Suppressor macrophage treated with lipopolysaccharide for 4 hours (primary cell): ENCODE measurements at regions not wholly inside any gene's neighbourhood (a gene's known extent, or its start where the extent isn't known, plus 50 kb on each side); places are given as distances from the start of the nearest gene placed in this dataset.

Experiments
- DNase-seq: peaks from one replicate; pipeline ENCODE4 v3.0.0-alpha.2; 2020

DNA sequence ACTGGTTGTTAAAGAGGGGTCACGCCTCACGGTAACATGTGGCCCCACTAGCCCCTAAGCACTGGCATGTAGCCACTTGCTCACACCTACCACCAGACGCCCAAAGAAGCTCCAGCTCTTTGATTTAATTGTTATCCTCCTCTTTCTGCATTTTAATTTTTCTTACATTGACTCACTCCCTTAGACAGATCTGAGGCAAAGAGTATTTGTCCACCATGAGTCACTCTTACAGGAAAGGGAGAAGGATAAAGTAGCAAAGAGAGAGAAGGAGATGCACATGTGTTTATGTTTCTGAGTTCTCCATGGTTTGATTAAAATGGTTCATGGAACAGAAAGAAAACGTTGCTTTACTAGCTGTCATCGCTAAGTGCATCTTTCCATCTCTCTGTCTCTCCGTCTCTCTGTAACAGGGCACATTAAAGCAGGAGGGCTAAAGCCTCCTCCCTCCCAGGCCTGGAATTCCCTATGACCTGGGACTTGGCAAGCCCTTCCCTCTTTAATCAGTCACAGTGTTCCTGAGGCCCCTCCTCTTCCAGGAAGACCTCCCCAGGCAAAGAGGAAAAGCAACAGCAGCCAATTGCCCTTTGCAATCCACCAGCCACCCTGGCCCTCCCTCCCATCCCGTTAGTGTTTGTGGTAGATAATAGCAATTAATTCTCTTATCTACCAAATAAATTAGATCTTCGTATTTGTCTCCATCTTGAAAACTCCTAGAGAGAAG, 112.8 kb upstream of the TSHZ2 start:
- DNase-seq: no peak

DNA sequence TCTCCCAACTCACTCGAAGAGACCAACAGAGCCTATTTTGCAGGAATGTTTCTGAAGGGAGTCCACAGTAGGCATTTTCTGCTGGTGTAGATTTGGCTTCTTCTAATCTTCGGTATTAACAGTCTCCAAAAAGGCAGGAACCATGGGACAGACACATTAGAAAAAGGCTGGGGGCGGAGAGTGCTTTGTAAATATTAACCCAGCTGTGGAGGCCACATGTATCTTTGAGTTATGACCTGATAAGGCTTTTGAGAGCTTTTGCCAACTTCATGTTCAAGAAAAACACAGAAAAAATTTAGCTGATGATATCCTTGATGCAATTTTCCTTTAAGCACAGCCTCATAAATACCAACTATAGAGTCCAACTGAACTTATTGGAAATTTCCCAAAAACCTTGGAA, 119.4 kb upstream of the TSHZ2 start:
- no peak for DNase-seq

DNA sequence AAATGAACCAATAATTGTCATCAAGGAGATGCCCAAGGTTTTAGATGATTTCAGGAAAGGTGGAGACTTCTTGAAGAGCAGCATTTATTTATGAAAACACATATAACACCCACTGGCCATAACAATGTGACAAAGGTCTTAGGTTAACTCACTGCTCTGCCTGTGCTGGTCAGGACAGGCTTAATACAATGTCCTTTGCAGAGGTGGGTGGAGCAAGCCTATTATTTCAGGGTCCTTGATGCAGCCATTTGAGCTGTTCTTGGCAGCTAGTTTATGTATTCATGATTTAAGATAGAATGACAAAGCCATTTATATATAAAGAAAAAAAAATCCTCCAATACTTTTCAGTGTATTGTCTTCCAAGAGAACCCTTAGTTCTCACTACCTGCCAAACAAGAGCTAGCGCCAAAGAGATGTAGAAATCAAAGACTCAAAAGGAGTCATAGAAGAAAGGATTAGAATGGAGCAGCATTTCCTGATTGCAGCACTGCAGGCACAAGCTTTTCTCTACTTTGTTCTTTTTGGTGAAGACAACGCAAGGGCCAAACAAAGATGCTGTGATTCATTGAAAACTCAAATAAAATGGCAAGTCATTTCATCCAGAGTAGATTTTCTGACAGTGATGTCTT, 124.3 kb upstream of the TSHZ2 start:
- no peak for DNase-seq

DNA sequence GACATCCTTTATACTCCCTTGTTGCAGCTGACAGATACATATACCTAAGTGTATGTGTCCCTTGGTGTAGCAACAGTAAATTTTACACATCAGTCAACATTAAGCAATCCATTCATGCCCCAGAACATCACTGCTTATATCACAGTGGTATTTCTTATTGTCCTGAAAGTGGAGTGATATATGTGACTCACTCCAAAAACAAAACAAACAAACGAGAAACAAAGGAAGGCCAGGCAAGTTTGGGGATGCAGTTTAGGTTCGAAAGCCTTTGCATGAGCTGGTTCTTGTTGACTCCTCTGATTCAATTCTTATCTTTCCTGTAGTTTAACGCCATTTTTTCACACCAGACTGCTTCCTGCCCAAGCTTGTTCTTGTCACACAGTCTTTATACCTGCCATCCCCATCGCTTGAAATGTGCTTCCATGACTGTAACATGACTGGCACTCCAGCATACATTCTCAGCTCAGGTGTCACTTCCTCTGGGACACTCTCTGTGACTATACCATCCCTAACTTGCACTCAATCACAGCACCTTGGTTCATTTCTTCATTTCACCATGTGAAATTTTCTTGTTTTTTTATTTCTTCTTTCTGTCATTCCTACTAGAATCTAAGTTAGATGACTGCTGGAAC, 125.0 kb upstream of the TSHZ2 start:
- no peak for DNase-seq

DNA sequence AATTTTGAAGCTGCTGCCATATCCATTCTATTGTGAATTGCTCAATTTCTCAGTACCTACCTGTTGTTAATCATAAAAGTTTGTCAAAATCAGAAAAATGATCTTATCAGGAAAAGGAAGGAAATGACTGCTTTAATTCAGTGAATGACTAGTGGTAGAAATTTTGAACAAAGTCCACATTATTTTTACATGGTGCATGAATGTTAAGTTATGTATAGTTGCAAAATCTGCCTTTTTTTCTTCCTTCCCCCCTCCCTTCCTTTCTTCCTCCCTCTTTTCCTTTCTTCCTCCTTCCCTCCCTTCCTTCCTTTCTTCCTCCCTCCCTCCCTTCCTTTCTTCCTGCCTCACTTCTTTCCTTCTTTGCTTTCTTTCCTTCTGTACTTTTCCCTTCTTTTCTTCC, 127.1 kb upstream of the TSHZ2 start:
- no peak for DNase-seq

DNA sequence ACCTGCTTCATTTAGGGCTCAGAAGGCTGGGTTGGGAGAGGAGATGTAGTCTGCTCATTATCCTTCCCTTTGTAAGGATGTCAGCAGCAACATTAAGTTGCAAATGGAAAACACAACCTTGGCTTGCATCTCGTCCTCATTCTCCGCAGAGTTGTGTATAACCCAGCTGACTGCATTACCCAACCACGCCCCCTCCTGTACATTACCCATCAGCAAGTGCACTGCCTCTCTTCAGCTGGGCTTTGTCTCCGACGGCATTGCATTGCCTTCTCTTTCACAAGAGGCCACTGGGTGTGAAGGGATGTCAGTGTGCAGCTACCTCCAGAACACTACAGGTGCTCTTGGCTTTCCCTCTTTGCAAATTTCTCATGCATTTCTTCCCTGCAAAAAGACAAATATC, 128.7 kb upstream of the TSHZ2 start:
- DNase-seq: no peak

DNA sequence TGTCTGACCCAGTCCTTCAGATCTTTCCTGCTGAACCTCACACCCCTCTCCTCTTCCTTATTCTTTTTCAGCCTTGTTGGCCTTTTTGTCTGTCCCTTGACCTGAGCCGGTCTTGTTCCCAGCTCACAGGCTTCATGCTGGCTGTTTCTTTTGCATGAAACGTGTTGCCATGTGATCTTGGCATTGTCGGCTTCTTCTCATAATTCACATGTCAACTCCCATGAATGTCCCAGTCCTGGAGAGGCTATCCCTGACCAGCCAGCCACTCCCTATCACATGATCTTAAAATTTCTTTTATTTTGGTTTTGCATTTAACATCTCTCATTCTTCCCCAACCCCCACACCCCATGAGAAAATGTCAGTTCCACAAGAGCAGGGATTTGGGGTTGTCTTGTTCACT, 131.2 kb upstream of the TSHZ2 start:
- DNase-seq: no peak

DNA sequence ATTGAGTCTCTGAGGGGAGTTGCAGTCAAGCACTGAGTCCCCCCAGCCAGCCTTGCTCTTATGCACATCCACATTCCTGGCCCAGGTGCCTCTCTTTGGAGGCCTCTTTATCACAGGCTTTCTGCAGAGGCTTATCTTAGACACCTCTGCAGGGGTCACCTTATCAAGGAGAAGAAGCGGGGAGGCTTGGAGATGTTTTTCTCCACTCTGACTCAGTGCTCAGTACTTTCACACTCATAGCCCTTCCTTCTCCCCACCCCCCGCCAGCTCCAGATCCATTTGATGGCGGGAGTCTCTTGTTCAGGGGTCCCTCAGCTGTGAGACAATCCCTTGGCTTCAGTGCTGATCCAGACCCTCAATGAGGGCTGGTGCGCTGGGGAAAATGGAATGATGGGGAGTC, 132.1 kb upstream of the TSHZ2 start:
- DNase-seq: no peak

DNA sequence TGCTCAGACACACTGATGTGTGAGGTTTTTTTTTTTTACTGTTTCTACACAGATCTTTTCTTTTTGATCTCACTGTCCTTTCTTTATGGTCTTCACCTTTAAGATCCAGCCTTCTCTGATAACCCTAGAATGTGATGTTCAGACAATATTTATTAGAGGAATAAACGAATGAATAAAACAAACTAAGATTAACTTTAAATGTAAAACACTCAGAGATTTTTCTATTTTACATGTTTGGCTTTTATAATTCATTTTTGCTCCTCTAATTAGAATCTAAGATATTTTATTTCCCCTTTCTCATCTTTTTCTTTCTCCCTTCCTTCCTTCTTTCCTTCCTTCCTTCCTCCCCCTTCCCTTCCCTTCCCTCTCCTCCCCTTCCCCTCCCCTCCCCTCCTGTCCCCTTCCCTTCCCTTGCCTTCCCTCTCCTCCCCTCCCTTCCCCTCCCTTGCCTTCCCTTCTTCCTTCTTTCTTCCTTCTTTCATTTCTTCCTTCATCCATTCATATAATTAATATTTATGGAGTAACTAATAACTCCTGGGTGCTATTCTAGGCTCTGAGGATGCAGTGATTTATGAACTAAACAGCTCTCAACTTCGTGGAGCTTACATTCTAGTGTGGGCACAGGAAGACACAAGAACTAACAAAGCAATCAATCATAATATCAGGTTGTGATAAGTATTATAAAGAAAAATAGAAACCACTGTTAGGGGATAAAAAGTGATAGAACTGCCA, 133.5 kb upstream of the TSHZ2 start:
- no peak for DNase-seq

DNA sequence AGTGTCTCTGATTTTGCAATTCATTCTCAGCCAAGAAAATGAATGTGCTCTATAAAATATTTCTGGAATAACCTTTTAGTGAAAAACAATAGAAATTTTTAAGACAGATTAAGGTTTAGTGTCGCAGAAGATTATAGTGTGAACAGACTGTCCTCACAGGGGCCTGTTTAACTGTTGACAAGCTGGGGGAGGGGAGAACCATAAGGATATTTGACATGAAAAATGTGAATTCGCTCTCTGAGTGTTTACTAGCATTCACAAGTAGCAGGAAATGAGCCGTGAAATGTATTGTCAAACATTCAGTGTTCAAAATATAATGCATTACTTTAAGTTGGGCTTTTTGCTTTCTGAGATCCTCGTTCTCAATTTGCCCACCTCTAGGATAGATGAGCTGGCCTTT, 134.8 kb upstream of the TSHZ2 start:
- no peak for DNase-seq

DNA sequence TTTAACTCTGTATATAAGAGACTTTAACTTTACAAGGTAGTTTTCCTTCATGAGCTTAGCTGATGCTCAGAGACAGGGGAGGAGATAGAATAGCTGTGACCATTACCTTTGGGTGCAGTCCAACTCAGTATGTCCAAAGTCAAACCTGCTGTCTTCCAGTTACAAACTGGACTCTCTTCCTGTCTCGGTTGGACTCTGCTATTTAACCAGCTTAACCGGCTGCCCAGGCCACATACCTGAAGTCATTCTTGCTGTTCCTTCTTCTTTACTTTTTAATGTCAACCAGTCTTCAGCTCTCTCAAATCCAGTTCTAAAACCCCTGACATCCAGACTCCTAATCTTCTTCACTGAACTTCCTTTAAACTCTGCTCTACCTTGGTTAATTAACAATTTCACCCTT, 138.3 kb upstream of the TSHZ2 start:
- DNase-seq: no peak

DNA sequence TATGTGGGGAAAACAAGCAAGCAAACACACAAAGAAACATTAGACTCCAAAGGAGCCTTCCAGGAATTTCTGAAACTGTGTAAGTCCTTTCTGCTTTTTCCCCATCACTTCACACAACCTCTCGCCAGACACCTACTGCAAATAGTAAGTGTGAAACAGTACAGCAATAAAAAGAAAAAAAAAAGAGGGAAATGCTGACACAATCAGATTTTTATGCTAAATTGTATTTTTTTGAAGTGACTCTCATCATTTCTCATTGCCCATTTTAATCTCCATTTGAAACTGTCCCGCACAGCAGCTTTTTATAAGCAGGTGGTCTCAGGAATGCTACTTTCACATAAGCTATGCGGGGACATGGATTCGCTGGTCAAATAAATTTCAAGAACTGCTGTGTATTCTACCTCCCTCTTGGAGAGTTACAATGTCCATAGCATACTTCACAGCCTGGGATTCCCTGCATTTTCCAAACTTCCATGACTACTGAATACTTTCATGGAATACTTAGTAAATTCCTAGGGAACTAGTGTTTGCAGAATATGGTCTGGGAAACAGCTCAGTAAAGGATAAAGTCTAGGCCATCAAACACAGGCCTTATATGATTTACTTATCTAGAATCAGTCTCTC, 139.9 kb upstream of the TSHZ2 start:
- no peak for DNase-seq

DNA sequence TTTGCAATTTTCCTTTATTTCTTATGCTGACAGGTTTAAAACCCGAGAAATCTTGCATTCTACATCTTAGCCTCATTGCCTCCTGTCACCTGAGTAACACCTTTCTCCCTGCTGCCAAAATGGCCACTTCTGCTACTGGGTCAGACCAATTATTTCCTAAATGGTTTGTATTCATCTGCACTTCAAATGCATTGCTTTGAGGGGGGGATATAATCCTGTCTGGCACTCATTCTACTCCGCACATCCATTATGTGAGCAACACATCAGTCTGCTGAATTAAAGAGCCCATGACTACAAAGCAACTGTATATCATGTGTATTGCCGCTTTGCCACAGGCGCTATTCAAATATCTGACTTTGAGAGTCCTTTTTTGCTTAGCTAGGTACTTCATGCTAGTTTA, 141.6 kb upstream of the TSHZ2 start:
- no peak for DNase-seq

DNA sequence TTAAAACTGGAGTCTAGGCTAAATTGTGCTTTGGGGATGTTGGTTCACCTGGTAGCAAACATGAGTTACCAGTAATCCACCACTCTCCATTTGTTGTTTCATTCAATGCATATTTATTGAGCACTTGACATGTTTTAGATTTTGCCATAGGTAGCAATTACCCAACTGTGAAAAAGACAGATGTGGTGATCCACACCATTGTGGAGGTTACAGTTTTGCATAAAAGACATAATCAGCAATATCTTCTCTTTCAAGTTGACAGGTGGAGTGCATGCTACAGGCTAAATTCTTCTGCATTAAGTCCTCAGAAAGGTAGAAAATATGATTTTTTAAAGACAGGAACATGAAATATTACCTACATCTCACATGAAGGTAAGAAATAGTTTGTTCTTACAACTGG, 143.0 kb upstream of the TSHZ2 start:
- no peak for DNase-seq

DNA sequence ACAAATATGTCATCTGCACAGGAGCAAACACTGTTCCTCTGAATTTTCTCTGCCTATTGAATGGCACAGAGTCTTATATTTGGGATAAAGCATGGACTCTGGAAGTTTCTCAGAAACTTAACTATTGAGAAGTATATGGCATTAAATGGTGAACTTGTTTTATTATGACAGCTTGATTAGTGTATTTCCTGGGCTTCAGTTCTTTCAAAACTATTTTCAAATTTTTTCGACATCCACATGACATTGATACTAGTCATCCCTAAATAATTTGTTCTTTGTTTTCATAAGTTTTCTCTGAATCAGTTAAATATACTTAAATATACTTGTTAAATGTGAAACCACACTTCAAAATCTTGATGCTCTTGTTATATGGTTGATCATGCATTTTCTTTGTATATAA, 144.0 kb upstream of the TSHZ2 start:
- DNase-seq: no peak

DNA sequence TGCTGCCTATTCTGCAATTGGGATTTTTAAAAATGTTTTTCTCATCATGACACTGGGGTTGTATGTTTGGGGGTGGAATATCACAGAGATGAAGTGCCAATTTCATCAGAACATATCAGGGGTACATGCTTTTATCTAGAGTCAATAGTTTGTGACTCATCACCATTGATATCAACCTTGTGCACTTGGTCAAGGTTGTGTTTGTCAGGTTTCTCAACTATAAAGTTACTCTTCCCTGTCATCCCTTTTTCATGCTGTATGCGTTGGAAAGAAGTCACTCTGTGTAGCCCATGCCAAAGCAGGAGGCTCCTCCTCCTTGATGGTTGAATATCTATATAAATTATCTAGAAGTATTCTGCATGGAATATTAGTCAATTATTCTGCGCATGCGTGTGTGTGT, 145.4 kb upstream of the TSHZ2 start:
- DNase-seq: no peak

DNA sequence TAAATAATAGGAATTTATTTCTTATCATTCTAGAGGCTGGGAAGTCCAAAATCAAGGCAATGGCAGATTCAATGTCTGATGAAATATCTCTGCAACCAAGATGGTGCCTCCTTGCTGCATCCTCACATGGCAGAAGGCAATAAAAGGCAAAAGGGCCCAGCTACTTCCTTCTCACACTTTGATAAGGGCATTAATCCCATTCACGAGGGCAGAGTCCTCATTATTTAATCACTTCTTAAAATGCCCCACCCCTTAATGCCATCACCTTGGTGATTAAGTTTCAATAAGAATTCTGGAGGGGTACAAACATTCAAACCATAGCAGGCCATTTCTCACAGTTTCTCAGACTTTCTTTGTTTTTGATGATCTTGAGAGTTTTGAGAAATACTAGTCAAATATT, 145.8 kb upstream of the TSHZ2 start:
- DNase-seq: no peak

DNA sequence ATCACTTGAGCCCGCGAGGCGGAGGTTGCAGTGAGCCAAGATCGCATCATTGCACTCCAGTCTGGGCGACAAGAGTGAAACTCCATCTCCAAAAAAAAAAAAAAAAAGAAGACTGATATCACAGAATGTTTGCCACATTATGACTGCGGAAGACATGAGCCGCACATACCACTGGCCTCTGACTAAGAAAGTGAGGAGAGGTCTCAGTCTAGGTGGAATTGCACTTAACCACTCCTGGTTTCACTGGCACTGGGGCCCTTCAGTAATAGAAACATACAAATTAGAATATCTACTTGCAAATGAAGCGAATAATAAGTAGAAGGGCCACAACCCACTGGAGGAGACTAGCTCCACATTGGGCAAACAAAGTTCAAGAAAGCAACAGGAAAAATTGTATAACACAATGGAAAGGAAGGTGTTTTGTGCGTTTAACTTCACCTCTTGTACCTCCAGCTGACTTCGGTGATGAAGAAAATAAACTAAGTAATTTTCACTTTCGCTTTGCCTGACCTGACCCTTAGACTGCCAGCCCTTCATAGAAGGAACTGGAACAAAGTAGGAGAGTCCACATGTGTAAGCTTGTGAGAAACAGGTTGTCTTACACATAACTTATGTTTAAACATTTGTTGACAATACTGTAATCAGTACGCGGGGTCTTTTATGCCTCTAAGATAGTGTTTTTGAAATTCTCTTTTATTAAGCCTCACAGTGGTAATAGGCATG, 147.5 kb upstream of the TSHZ2 start:
- DNase-seq: no peak

DNA sequence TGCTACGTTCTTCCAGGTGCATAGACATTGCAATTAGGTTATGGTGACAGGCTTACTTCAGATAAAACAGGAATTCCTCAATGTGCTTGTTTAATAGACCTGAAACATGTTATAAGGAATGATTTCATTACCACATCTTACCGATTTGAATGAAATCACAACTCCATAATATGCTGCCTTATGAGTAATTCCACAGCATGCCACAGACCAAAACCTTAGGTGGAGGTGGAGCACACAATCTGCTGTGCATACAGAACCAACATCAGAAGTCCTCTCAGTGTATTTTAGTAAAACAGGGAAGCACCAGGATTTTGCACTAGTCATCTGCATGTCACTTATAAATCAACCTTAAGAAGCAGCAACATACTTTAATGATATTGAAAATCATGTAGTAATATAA, 148.9 kb upstream of the TSHZ2 start:
- no peak for DNase-seq

DNA sequence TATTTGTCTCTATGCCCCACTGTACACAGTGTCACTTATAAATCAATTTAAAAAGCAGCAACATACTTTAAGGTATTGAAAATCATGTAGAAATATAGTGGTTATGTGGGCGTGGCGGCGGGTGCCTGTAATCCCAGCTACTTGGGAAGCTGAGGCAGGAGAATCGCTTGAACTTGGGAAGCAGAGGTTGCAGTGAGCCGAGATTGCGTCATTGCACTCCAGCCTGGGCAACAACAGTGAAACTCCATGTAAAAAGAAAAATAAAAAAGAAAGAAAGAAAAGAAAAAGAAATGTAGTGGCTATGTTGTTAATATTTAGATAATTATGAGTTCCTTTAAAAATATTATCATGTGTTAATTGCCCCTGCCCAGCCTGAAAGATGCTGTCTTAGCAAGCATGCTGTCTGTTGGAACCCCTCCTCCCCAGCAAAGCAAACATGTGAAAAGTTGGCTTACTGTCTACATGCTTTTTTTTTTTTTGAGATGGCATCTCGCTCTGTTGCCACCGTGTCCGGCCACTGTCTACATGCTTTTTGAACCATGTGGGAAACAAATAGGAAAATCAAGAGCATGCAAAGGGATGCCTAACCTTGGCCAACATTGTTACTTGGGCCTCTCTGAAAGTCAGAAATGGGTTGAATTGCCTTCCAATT, 151.4 kb upstream of the TSHZ2 start:
- DNase-seq: no peak

DNA sequence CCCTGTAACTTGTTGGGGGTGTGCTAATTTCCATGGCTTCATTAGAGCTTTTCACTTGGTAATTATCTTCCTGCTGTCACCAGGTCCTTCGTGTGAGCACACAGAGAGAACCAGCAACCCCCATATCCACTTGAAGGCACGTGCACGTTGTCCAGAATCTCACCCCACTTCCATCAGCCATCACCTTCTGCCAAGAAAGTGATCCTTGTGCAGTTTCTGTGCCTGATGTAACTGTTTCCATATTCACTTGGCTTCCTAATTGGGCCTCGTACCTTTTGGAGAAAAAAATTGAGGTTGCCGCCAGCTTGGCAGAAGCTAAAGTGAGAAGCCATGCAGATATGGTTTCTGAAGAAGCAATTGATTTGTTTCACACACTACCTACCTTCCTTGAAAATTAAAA, 153.7 kb upstream of the TSHZ2 start:
- DNase-seq: no peak

DNA sequence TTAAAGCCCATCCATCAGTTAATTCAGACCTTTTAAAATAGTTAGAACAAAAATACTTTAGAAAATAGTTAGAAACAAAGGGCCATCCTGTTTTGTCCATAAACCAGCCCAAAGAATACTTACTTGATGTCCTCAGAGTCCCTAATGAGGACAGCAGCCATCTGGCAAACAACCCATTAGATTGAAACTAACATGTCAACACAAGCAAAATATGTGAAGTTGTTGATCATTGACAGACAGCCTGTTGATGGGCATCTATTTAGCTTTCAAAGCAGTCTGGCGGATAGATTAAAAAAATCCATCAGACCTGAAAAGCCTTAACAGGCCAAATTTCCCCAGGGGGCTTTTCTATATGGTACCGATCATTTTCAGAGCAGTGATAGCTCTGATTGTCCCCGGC, 154.2 kb upstream of the TSHZ2 start:
- no peak for DNase-seq
